Epithelial cell of esophagus (primary cell): ENCODE measurements at regions not wholly inside any gene's neighbourhood (a gene's known extent, or its start where the extent isn't known, plus 50 kb on each side); places are given as distances from the start of the nearest gene placed in this dataset.

Experiments
- DNase-seq: peaks from one replicate; pipeline ENCODE4 v3.0.0; 2010; ENCODE audit warnings: low read depth
- H3K4me3 ChIP-seq: 2 replicates; pipeline ENCODE4 v1.5.1; 2011; ENCODE audit warnings: mild to moderate bottlenecking, low read length, control low read depth
- TF ChIP-seq, protein P1 (sequence below): IDR thresholded peaks from 2 replicates; pipeline ENCODE4 v1.5.1; 2011; ENCODE audit warnings: low read depth, mild to moderate bottlenecking, low read length, control low read depth, inconsistent platforms; ENCODE audit not compliant: insufficient read depth; ENCODE audit errors: missing control alignments

DNA sequence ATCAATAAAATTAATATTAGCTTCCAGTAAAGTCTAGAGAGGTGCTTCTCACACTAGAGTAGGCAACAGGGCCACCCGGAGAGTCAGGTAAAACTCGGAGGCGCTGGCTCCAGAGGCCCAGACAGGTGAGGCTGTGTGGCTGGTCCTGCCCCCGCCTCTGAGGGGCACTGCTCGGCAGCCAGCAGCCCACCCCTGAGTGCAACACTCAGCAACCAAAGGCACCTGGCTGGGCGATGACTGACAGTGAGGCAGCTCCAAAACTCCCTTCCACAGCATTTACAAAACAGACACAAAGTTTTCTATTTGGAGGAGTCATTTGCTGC lies 138.8 kb upstream of the ID2 start:
- DNase-seq = no peak
- H3K4me3 ChIP-seq = no peak overlapping the region
- TF ChIP-seq, protein P1, sequence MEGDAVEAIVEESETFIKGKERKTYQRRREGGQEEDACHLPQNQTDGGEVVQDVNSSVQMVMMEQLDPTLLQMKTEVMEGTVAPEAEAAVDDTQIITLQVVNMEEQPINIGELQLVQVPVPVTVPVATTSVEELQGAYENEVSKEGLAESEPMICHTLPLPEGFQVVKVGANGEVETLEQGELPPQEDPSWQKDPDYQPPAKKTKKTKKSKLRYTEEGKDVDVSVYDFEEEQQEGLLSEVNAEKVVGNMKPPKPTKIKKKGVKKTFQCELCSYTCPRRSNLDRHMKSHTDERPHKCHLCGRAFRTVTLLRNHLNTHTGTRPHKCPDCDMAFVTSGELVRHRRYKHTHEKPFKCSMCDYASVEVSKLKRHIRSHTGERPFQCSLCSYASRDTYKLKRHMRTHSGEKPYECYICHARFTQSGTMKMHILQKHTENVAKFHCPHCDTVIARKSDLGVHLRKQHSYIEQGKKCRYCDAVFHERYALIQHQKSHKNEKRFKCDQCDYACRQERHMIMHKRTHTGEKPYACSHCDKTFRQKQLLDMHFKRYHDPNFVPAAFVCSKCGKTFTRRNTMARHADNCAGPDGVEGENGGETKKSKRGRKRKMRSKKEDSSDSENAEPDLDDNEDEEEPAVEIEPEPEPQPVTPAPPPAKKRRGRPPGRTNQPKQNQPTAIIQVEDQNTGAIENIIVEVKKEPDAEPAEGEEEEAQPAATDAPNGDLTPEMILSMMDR = no peak

DNA sequence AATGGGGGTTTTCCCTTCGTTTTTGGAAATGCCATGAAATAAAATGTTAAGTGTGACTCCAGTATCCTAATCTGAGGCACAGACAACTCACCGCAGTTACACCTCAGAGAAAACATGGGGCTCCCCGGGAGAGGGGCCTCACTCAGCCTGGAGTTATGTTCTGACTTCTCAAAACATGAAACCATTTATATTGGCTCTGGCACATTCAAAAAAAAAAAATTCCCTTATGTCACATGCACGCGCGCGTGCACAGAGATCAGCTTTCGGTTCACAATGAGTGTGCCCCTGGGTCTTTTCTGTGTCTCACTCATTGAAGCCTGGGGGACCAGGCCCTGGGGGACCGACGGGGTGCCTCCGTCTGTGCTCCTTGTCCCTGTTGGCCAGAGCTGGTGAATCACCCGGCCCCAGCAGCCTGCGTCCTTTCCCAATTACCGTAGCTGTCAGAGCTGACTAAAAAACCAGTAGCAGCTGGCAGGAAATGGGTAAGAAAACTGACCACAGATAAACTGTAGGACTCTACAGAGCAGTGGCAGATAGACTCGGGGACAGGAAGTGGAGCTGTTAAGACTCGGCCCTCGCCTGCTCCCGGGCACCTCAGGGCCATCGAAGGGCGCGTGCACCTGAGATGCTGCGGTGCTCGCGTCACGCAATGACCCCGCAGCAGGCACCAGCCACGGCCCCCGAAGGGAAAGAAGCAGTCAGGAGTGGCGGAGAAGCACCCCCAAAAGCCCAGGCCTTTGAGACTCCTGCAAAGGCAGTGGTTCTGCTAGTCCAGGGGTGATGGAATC lies 138.3 kb upstream of the ID2 start:
- no peak for DNase-seq
- no peak overlapping the region for H3K4me3 ChIP-seq
- TF ChIP-seq, protein P1 = no peak

DNA sequence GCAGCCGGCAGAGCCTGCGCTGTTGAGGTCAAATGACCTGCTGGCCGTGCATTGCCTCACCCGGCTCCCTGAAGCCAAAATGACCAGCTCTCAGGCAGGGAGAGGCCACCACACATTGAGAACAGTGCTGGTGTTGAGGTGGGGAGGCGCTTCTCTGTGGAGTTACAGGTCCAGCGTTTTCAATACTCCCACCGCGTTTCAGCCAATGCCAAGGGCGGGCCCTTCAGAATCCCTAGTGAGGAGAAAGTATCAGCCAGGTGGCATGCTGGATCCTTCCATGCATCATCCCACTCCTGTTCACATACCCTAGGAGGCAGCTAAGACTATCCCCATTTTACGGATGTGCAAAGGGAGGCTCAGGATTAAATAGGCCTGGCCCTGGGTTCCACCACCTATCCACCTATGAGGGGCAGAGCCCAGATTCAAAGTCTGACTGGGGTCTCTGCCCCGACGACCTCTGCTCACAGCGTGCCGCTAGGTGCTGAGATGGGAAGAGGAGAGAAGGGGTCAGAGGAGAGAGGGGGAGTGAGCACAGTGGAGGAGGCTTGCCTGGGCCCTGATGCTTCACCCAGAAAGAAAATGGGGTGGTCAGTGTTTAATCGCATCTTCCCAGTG lies 137.6 kb upstream of the ID2 start:
- no peak for DNase-seq
- H3K4me3 ChIP-seq = no peak overlapping the region
- TF ChIP-seq, protein P1 = no peak

DNA sequence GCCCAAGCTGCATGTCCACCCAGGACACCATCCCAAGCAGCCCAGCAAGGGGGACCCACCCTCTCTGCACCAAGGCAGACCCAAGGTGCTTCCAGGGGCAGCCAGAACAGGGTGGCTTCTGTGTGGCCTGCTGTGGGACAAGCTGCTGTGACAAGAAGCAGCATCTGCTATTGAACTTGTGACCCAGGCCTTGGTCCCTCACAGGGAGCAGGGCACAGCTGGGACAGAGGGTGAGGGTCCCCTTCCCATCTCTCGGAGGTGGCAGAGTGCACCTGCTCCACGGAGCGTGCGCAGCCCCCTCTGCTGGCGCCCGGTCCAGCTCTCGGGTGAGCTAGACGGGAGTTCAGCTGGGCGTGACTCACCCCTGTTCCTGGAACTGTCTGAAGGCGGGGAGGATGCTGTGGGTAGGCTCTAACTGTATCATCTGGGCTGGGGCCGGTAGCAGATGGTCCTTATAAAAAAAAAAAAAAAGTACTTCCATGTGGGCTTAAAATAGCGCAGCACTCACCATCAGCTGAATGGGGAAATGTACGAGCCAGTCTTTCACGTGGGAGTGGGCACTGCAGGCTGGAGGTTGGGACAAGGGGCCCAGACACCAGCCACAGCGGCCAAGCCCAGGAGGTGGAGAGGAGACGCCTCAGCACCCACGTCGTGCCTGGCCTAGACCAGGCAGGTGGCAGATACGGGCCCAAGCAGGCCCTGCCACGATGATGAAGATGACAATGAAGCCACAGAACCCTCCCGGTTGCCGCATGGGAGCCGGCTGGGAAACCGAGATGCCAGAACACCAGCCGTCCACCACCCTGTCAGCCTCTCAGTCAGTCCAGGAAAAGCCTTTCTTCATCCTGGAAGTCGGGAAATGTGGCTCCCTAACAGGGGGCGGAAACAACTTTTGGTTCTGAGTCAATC lies 136.8 kb upstream of the ID2 start:
- H3K4me3 ChIP-seq = no peak overlapping the region
- TF ChIP-seq, protein P1 = no peak
- DNase-seq = no peak

DNA sequence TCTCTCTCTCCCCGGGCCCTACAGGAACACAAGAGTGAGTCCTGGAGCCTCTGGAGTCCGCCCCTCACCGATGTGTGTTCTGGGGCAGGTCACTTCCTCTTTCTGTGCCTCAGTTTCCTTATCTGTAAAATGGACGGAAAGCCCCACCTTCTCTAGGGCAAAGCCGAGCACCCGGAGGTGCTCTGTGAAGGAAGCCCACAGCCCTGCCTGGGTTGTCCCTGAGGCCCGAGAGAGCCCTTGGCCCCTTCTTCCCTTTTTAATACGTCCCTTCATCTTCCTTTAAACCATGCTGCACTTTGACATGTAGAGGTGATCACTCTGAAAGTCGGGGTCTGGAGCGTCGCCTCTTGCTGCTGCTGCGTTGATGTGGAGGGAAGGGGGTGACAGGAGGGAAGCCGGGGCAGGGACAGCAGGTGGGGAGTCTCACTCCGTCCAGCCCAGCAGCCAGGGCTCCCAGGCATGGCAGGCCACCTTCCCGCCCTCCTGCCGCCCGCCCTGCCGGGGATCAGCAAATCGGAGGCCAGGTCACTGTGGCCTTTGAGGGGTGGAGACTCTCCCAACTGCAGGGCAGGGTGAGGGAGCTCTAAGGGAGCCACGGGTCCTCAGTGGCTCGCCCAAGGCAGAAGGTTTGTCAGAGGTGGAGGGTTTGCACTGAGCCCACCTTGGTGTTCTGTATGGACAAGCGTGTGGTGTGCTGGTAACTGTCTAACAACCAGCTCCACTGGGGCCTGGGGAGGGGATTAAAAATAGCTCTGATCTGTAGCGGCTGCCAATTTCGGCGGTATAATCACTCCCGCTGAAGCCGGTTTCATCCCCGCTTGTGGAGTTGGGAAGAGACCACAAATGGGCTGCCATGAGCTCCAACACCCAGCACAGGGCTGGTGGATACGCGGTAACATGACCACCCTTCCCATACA lies 135.9 kb upstream of the ID2 start:
- DNase-seq = no peak
- H3K4me3 ChIP-seq = no peak overlapping the region
- TF ChIP-seq, protein P1 = no peak

DNA sequence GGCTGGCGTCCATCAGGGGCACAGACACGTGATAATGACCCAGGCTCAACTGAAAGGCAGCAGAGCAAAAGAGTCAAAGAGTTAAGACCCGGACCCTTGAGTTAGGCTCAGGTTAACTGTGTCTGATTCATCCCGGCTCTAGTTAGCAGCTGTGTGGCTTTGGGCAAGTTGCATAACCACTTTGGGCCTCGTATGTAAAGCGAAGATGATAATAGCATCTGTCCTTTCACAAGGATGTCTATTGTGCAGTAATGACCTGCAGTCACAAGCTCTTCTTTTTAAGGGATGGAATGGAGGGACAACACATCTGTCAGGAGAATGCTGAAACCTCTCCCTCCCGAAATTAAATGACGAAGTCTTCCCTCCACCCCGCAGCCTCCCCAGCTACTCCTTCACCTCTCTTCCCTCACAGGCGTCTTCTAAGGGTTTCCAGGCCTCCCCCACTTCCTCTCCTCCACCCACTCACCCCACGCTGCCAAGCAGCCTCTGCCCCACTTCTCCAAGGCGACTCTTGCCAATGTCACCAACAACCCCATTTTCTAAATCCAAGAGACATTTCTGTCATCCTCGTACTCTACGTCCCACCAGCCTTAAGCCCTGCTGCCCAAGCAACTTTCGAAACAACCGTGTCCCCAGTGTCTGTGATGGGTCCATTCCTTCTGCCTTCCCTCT lies 135.1 kb upstream of the ID2 start:
- no peak for DNase-seq
- TF ChIP-seq, protein P1 = no peak

More for the DNA sequence above, 135.1 kb upstream of the ID2 start:
- no peak overlapping the region for H3K4me3 ChIP-seq
